Calu3 (cell line): ENCODE measurements at regions not wholly inside any gene's neighbourhood (a gene's known extent, or its start where the extent isn't known, plus 50 kb on each side); places are given as distances from the start of the nearest gene placed in this dataset.

Experiments
- BruUV-seq: library from RNA; stranded (reverse); fragments of 400-500 nt; replicated peaks from 2 replicates; lab custom pipeline; 2021; lab: Mats Ljungman, UMichigan
- CTCF ChIA-PET: fragments of 300-600 bp; sonication (Branson Sonifier 250); formaldehyde crosslinking; loops from one replicate; lab custom pipeline; 2022; ENCODE audit warnings: antibody characterized with exemption; lab: Charles Lee
- DNase-seq: peaks from one replicate; pipeline ENCODE4 v3.0.0; 2022
- H3K27ac Mint-ChIP-seq: one replicate; pipeline ENCODE4 v1.8.0; 2022; ENCODE audit warnings: mixed read lengths; ENCODE audit not compliant: unreplicated experiment
- H3K27me3 Mint-ChIP-seq: one replicate; pipeline ENCODE4 v1.8.0; 2022; ENCODE audit warnings: mixed read lengths; ENCODE audit not compliant: unreplicated experiment
- H3K36me3 Mint-ChIP-seq: one replicate; pipeline ENCODE4 v1.8.0; 2022; ENCODE audit warnings: mild to moderate bottlenecking, moderate library complexity, mixed read lengths; ENCODE audit not compliant: insufficient read depth, unreplicated experiment
- H3K4me1 Mint-ChIP-seq: one replicate; pipeline ENCODE4 v1.8.0; 2022; ENCODE audit warnings: mild to moderate bottlenecking, low read depth, mixed read lengths; ENCODE audit not compliant: unreplicated experiment
- H3K4me3 Mint-ChIP-seq: one replicate; pipeline ENCODE4 v1.8.0; 2022; ENCODE audit warnings: mild to moderate bottlenecking, low read depth, moderate library complexity, mixed read lengths; ENCODE audit not compliant: unreplicated experiment
- H3K9me3 Mint-ChIP-seq: one replicate; pipeline ENCODE4 v1.8.0; 2022; ENCODE audit warnings: low read depth, mixed read lengths; ENCODE audit not compliant: unreplicated experiment
- CTCF ChIP-seq: fragments of 200-600 bp; IDR thresholded peaks from one replicate; pipeline ENCODE4 v1.8.0; 2022; ENCODE audit warnings: antibody characterized with exemption; ENCODE audit not compliant: unreplicated experiment
- intact Hi-C: fragments of 100-400 bp; cut with micrococcal nuclease; formaldehyde crosslinking; loops from one replicate; pipeline ENCODE4 v1.10.0; 2022; ENCODE audit not compliant: unreplicated experiment

GRCh38 chr2:219897456-219897855 is 270.0 kb downstream of the SLC4A3 start:
- Mint-ChIP-seq H3K27ac (no peak overlapping the region), H3K9me3 (peaks cover 2% of the 10 kb centered on the region), H3K27me3 (no peaks in the 10 kb centered on the region), H3K4me3 (no peak overlapping the region), H3K36me3 (no peaks in the 10 kb centered on the region), H3K4me1 (no peaks in the 10 kb centered on the region)
- DNase-seq, result no peak
- BruUV-seq, result no TSS peak
- CTCF ChIA-PET, result no interaction called here
- no peak for TF ChIP-seq CTCF
- intact Hi-C loops, result no loop called here

GRCh38 chr2:219901155-219901554 is 273.7 kb downstream of the SLC4A3 start:
- H3K27me3 Mint-ChIP-seq, result no peaks in the 10 kb centered on the region
- CTCF ChIA-PET, result no interaction called here
- TF ChIP-seq CTCF, result no peak
- H3K9me3 Mint-ChIP-seq, result no peaks in the 10 kb centered on the region
- DNase-seq, result no peak
- no peaks in the 10 kb centered on the region for H3K4me1 Mint-ChIP-seq
- no peak overlapping the region for H3K4me3 Mint-ChIP-seq
- no TSS peak for BruUV-seq
- no peaks in the 10 kb centered on the region for H3K36me3 Mint-ChIP-seq
- H3K27ac Mint-ChIP-seq, result no peak overlapping the region
- intact Hi-C loops, result no loop called here

DNA sequence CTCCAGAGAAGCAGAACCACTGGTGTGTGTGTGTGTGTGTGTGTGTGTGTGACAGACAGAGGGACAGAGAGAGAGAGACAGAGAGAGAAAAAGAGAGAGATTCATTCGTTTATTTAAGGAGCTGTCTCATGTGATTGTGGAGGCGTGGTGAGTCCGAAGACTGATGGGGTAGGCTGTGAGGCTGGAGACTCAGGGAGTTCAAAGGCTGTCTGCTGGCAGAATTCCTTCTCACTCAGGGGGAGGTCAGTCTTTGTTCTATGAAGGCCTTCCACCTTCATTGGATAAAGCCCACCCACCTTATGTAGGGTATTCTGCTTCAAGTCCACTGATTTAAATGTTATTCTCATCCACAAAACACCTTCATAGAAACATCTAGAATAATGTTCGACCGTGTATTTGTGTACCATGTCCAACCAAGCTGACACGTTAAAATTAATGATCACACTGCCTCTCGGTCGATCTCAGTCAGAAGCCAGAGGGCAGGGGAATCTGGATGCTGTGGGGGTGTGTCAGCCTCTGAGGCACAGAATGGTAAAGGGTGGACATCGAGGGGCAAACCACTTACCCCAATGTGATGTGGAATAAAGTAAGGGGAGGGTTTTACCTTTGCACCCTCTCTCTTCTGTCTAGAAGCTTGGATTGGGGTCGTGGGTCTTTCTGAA is 275.6 kb downstream of the SLC4A3 start:
- no peaks in the 10 kb centered on the region for H3K27me3 Mint-ChIP-seq
- no peaks in the 10 kb centered on the region for H3K4me1 Mint-ChIP-seq
- H3K36me3 Mint-ChIP-seq, result no peaks in the 10 kb centered on the region
- BruUV-seq, result no TSS peak
- no peak overlapping the region for H3K27ac Mint-ChIP-seq
- CTCF ChIA-PET, result interaction anchor here (0.6 kb wide), 1 partner anchor 1796 kb away, joined by 4 read pairs; no protein-coding TSS in a partner anchor
- no peak overlapping the region for H3K4me3 Mint-ChIP-seq
- intact Hi-C loops, result no loop called here
- no peak for TF ChIP-seq CTCF
- no peak for DNase-seq
- H3K9me3 Mint-ChIP-seq, result no peaks in the 10 kb centered on the region

GRCh38 chr2:219905640-219906039 is 278.2 kb downstream of the SLC4A3 start:
- H3K27ac Mint-ChIP-seq, result no peak overlapping the region
- H3K36me3 Mint-ChIP-seq, result no peaks in the 10 kb centered on the region
- H3K9me3 Mint-ChIP-seq, result peaks cover 2% of the 10 kb centered on the region
- no peak overlapping the region for H3K4me3 Mint-ChIP-seq
- TF ChIP-seq CTCF, result no peak
- BruUV-seq, result no TSS peak
- intact Hi-C loops, result no loop called here
- no peaks in the 10 kb centered on the region for H3K27me3 Mint-ChIP-seq
- CTCF ChIA-PET, result no interaction called here
- H3K4me1 Mint-ChIP-seq, result no peaks in the 10 kb centered on the region
- no peak for DNase-seq
